SK-N-SH (cell line): ENCODE measurements at regions not wholly inside any gene's neighbourhood (a gene's known extent, or its start where the extent isn't known, plus 50 kb on each side); places are given as distances from the start of the nearest gene placed in this dataset.

Experiments
- CTCF ChIA-PET: fragments of 300-600, 350-600 bp; formaldehyde crosslinking; extraction: SDS; loops from one replicate; lab custom pipeline; 2021; lab: Yijun Ruan, JAX
- POLR2A ChIA-PET: fragments of 350-600 bp; sonication (Branson Sonifier 250); formaldehyde crosslinking; extraction: SDS; loops from one replicate; lab custom pipeline; 2020; ENCODE audit warnings: antibody characterized with exemption, inconsistent platforms; lab: Yijun Ruan, JAX
- DNase-seq: peaks from one replicate; pipeline ENCODE4 v3.0.0; 2012
- H2AFZ ChIP-seq: fragments of 200-600 bp; sonication (generic); 2 replicates; pipeline ENCODE4 v1.8.1; 2016; ENCODE audit warnings: antibody characterized with exemption, mild to moderate bottlenecking, low read depth
- H3F3A ChIP-seq: fragments of 200-600 bp; sonication (generic); replicated peaks from 2 replicates; pipeline ENCODE3; 2016; ENCODE audit warnings: antibody characterized with exemption, mild to moderate bottlenecking; ENCODE audit not compliant: insufficient read depth
- H3K27ac ChIP-seq, 2 experiments: fragments of 200-500 bp in 1 of 2; fragments of 200-600 bp in 1 of 2; sonication (Bioruptor generic) in 1 of 2; sonication (generic), shearing (Covaris generic) in 1 of 2; 2 replicates each; pipeline versions ENCODE4 v1.5.1 to v1.6.1; 2014 to 2016; ENCODE audit warnings: low read depth in 2 of 2, inconsistent platforms in 1 of 2, low read length in 1 of 2, mild to moderate bottlenecking in 1 of 2, mixed read lengths in 1 of 2
- H3K27me3 ChIP-seq: fragments of 200-600 bp; sonication (generic), shearing (Covaris generic); 2 replicates; pipeline ENCODE4 v1.6.1; 2016; ENCODE audit warnings: mixed run types; ENCODE audit not compliant: insufficient read depth
- H3K36me3 ChIP-seq, 2 experiments: fragments of 200-500 bp in 1 of 2; fragments of 200-600 bp in 1 of 2; sonication (Bioruptor generic) in 1 of 2; sonication (generic) in 1 of 2; replicated peaks in 1 of 2; 2 replicates each; pipeline versions ENCODE3 to v1.5.1; 2014 to 2016; ENCODE audit warnings: low read length in 1 of 2, mild to moderate bottlenecking in 1 of 2; ENCODE audit not compliant: insufficient read depth in 2 of 2, control insufficient read depth in 1 of 2
- H3K4me1 ChIP-seq, 2 experiments: fragments of 200-500 bp in 1 of 2; fragments of 200-600 bp in 1 of 2; sonication (Bioruptor generic) in 1 of 2; sonication (generic), shearing (Covaris generic) in 1 of 2; 2 replicates each; pipeline versions ENCODE4 v1.5.1 to v1.6.1; 2014 to 2016; ENCODE audit warnings: low read depth in 1 of 2, low read length in 1 of 2, mixed run types in 1 of 2; ENCODE audit not compliant: insufficient read depth in 2 of 2, control insufficient read depth in 1 of 2
- H3K4me2 ChIP-seq: fragments of 200-600 bp; sonication (generic), shearing (Covaris generic); 2 replicates; pipeline ENCODE4 v1.6.1; 2017; ENCODE audit warnings: mixed run types
- H3K4me3 ChIP-seq, 2 experiments: fragments of 200-500 bp in 1 of 2; fragments of 200-600 bp in 1 of 2; sonication (Bioruptor generic) in 1 of 2; sonication (generic), shearing (Covaris generic) in 1 of 2; 2 replicates each; pipeline versions ENCODE4 v1.5.1 to v1.8.1; 2014 to 2016; ENCODE audit warnings: low read depth in 2 of 2, inconsistent platforms in 1 of 2, low read length in 1 of 2, mild to moderate bottlenecking in 1 of 2, mixed read lengths in 1 of 2, moderate library complexity in 1 of 2
- H3K79me2 ChIP-seq: fragments of 200-600 bp; sonication (generic); 2 replicates; pipeline ENCODE4 v1.8.1; 2017; ENCODE audit warnings: mild to moderate bottlenecking; ENCODE audit not compliant: insufficient read depth
- H3K9ac ChIP-seq: fragments of 200-600 bp; sonication (generic); 2 replicates; pipeline ENCODE4 v1.6.1; 2017; ENCODE audit warnings: mixed run types
- H3K9me2 ChIP-seq: fragments of 200-600 bp; sonication (generic); 2 replicates; pipeline ENCODE4 v1.6.1; 2017; ENCODE audit warnings: mixed run types
- H3K9me3 ChIP-seq: fragments of 200-600 bp; sonication (generic); 2 replicates; pipeline ENCODE4 v1.6.1; 2017; ENCODE audit warnings: mixed run types, mild to moderate bottlenecking, moderate library complexity
- H4K20me1 ChIP-seq: fragments of 200-600 bp; sonication (generic); 2 replicates; pipeline ENCODE4 v1.6.1; 2017; ENCODE audit warnings: mild to moderate bottlenecking, mixed run types; ENCODE audit not compliant: insufficient read depth
- CHD2 ChIP-seq: fragments of 150-350 bp; IDR thresholded peaks from 2 replicates; pipeline ENCODE4 v1.6.1; 2018; ENCODE audit warnings: low read length; ENCODE audit not compliant: partially characterized antibody
- CTCF ChIP-seq: fragments of 200-600 bp; sonication (generic); IDR thresholded peaks from 2 replicates; pipeline ENCODE4 v1.6.1; 2017; ENCODE audit warnings: antibody characterized with exemption, mild to moderate bottlenecking, moderate library complexity
- ELF1 ChIP-seq: IDR thresholded peaks from 2 replicates; pipeline ENCODE4 v1.4.0; 2012
- EP300 ChIP-seq, 2 experiments: IDR thresholded peaks; 2 replicates each; pipeline versions ENCODE4 v1.4.0 to v1.6.1; 2012; ENCODE audit warnings: borderline replicate concordance in 1 of 2, low read depth in 1 of 2, low read length in 1 of 2
- EZH2phosphoT487 ChIP-seq: fragments of 200-600 bp; sonication (generic); IDR thresholded peaks from 2 replicates; pipeline ENCODE4 v1.6.1; 2017; ENCODE audit warnings: low read depth, mixed run types, mild to moderate bottlenecking, antibody characterized with exemption, moderate library complexity, borderline replicate concordance
- GABPA ChIP-seq: IDR thresholded peaks from 2 replicates; pipeline ENCODE4 v1.4.0; 2012; ENCODE audit warnings: low read depth, mild to moderate bottlenecking
- MAX ChIP-seq: IDR thresholded peaks from 2 replicates; pipeline ENCODE4 v1.4.0; 2012; ENCODE audit warnings: low read depth
- MEF2A ChIP-seq: IDR thresholded peaks from 2 replicates; pipeline ENCODE4 v1.4.0; 2012; ENCODE audit warnings: low read depth, borderline replicate concordance
- NFIC ChIP-seq: IDR thresholded peaks from 2 replicates; pipeline ENCODE4 v1.4.0; 2012; ENCODE audit warnings: borderline replicate concordance
- PBX3 ChIP-seq: IDR thresholded peaks from 2 replicates; pipeline ENCODE4; 2012
- POLR2AphosphoS5 ChIP-seq: IDR thresholded peaks from 2 replicates; pipeline ENCODE4 v1.6.1; 2012; ENCODE audit warnings: low read depth, low read length
- RCOR1 ChIP-seq: fragments of 150-350 bp; IDR thresholded peaks from 2 replicates; pipeline ENCODE4 v1.6.1; 2017; ENCODE audit warnings: antibody characterized with exemption, low read length
- RXRA ChIP-seq: IDR thresholded peaks from 2 replicates; pipeline ENCODE4 v1.4.0; 2012; ENCODE audit warnings: low read depth, mild to moderate bottlenecking, borderline replicate concordance
- SMC3 ChIP-seq: IDR thresholded peaks from 2 replicates; pipeline ENCODE4 v1.6.1; 2012; ENCODE audit warnings: low read depth, low read length, improper control_type of control experiment
- TAF1 ChIP-seq: IDR thresholded peaks from 2 replicates; pipeline ENCODE4 v1.6.1; 2012; ENCODE audit warnings: low read depth, mild to moderate bottlenecking, low read length, moderate library complexity, borderline replicate concordance
- USF2 ChIP-seq: fragments of 150-350 bp; IDR thresholded peaks from 2 replicates; pipeline ENCODE4 v1.6.1; 2017; ENCODE audit warnings: antibody characterized with exemption, low read length, low read depth, borderline replicate concordance
- YY1 ChIP-seq: IDR thresholded peaks from 2 replicates; pipeline ENCODE4 v1.4.0; 2012; ENCODE audit warnings: low read depth, mild to moderate bottlenecking
- ZBTB33 ChIP-seq: IDR thresholded peaks from 2 replicates; pipeline ENCODE4 v1.4.0; 2012; ENCODE audit warnings: low read depth, borderline replicate concordance
- WGBS: methylation state at CpG from one replicate; pipeline ENCODE4 v1.1.6; 2017; ENCODE audit warnings: low lambda C conversion rate; 5-methylcytosine and 5-hydroxymethylcytosine counted together

- Histone ChIP-seq H3K27ac (no peak overlapping the region), H3K36me3 (no peaks in the 10 kb centered on the region), H3K9me3 (peaks cover 9% of the 10 kb centered on the region; the same call in 1 of the 2 replicates), H3K27me3 (no peaks in the 10 kb centered on the region), H4K20me1 (no peaks in the 10 kb centered on the region), H2AFZ (no peak overlapping the region), H3K79me2 (no peaks in the 10 kb centered on the region), H3K9ac (no peak overlapping the region), H3K4me2 (no peak overlapping the region), H3K4me1 (no peaks in the 10 kb centered on the region), H3F3A (no peaks in the 10 kb centered on the region), H3K9me2 (no peaks in the 10 kb centered on the region), H3K4me3 (no peak overlapping the region)
- CTCF ChIA-PET = no interaction called here
- 18% methylated on average over 3 of the region's 3 CpGs for WGBS
- DNase-seq = no peak
- POLR2A ChIA-PET = no interaction called here
- TF ChIP-seq NFIC (no peak), ZBTB33 (no peak), EP300 (IDR thresholded peaks at IDR 0.05; ENCODE audit: borderline replicate concordance in 1 of 2, low read depth in 1 of 2, low read length in 1 of 2) (no peak), RXRA (no peak), PBX3 (no peak), USF2 (no peak), YY1 (no peak), MAX (no peak), SMC3 (no peak), MEF2A (no peak), POLR2AphosphoS5 (no peak), ELF1 (no peak), CTCF (no peak), GABPA (no peak), CHD2 (no peak), RCOR1 (no peak), EZH2phosphoT487 (no peak), TAF1 (no peak)
Measured at GRCh38 chr3:19725000-19725399, 209.0 kb downstream of the EFHB start.
